Inflammatory macrophage treated with lipopolysaccharide for 1 hour (primary cell): ENCODE measurements at regions not wholly inside any gene's neighbourhood (a gene's known extent, or its start where the extent isn't known, plus 50 kb on each side); places are given as distances from the start of the nearest gene placed in this dataset.
"Not testable (repeated sequence)": the region's sequence is repeated elsewhere in the genome, so short reads cannot be mapped to it uniquely, and the experiment has no call there.

Experiments
- DNase-seq, 2 donors: peaks; one replicate each; pipeline ENCODE4 v3.0.0-alpha.2; 2020 to 2022

DNA sequence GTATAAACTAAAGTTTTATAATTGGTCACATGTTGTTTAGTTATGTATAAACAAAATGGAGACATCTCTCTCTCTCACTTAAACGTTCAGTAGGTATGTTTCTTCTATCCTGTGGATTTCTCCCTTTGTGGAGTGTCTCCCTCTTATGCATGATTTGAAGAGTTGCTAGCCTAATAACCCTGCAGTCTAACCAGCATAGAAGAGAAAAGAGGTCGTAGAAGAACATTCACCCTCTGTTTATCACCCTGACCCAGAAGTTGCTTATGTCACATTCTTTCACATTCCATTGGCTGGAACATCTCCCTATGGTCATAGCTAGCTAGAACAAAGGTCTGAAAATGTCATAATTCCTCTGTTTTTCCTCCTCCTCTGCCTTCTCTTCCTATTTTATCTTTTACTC lies 176.8 kb upstream of the PCDH20 start:
- no peak for DNase-seq

DNA sequence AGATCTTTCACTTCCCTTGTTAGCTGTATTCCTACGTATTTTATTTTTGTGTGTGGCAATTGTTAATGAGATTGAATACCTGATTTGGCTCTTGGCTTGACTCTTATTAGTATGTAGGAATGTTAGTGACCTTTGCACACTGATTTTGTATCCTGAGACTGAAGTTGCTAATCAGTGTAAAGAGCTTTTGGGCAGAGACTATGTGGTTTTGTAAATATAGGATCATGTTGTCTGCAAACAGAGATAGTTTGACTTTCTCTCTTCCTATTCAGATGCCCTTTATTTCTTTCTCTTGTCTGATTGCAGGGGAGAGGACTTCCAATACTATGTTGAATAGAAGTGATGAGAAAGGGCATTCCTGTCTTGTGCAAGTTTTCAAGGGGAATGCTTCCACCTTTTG lies 160.3 kb upstream of the PCDH20 start:
- DNase-seq: no peak

DNA sequence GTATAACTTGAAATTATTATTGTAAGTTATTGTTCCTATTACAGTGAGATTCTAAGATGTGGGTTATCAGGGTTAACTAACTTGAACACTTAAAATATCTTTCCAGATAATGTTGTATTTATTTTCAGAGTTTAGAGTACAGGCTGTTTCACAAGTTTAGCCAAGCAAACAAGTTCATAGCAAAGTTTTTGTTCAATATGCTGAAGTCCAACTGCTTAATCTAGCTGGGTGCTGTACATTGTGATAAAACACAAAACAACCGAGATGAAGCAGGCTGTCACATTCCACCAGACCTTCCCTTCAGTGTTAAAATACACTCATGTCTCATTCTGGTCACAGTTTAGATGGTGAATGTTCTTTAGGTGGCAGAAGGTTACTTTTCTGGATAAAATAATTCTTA lies 148.0 kb upstream of the PCDH20 start:
- DNase-seq: no peak

DNA sequence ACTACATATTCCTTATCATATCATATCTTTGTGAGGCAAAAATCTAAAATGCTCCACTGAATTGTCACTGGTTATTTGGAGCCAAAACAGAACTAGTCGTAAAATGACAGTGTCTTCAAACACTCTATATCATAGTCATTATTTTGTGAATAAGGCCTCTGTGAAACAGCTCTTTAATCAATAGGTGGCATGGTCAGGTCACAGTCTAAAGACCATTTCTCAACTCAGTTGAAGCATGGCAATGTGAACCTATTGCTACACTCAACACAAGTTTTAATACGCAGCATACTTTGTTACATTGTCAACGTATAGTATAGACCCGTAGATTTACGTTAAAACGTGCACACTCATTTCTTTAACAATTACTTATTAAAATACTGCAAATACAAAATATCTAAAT lies 131.3 kb upstream of the PCDH20 start:
- no peak for DNase-seq

DNA sequence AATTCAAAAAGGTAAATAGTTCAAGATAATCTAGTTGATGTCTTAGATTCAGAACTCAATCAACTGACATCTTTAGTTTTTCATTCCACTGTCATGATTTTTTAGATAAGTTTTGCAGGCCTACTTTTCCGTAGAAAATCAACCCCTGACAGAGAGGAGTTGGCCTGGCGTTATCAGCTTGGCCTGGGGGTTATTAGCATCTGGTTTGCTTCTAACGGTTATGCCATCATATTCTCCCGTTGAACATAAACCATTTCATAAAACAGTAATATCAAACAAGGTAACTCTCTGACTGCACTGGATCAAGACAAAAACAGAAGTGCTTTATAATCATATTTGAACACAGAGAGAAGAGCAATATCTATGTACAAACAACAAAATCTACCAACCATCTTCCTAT lies 130.8 kb upstream of the PCDH20 start:
- no peak for DNase-seq

DNA sequence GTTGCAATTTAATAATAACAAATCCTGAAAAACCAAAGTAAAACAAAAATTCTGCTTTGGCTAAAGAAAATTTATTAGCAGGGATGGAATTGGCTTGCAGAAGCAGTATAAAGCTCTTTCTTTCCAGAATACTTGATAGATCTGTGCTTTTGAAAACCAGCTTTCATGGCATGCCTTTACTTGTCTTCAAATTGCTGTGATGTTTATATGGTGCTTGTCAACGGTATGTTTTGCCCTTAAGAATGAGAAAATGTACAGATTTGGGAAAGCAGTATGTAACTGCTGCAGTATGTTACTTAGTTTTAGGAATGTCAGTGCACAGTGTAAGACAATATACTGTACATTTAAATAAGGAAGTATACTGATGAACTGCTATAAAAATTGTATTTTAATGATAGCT lies 120.8 kb upstream of the PCDH20 start:
- no peak for DNase-seq

DNA sequence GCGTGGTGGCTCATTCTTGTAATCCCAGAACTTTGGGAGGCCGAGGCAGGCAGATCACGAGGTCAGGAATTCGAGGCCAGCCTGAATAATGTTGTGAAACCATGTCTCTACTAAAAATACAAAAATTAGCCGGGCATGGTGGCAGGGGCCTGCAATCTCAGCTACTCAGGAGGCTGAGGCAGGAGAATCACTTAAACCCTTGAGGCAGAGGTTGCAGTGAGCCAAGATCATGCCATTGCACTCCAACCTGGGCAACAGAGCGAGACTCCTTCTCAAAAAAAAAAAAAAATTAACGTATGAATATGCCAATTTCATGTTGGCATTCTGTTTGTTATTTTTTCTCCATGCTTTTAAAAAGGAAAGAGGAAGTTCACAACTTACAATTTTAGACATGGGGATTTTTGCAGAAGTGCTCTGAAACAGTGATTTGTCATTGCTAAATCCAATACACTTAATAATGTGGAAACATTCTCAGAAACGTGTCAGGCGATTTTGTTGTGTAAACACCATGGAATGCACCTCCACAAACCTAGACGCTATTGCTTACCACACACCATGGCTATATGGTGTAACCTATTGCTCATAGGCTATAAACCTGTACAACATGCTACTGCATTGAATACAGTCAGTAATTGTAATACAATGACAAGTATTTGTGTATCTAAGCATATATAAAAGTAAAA lies 115.9 kb upstream of the PCDH20 start:
- DNase-seq: peak; percentile 69 to 74

DNA sequence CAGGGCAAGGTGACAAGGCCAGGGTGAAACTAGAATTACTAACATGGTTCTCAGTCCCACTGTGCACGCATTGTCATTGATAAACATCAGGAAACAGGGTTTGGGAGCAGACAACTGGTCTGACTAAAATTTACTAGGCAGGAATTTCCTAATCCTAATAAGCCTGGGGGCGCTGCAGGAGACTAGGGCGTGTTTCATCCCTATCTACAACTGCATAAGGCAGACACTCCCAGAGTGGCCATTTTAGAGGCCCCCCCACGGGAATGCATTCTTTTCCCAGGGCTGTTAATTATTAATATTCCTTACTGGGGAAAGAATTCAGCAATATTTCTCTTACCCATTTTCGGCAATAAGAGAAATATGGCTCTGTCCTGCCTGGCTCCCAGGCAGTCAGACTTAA lies 103.6 kb upstream of the PCDH20 start:
- DNase-seq: not testable (repeated sequence)

DNA sequence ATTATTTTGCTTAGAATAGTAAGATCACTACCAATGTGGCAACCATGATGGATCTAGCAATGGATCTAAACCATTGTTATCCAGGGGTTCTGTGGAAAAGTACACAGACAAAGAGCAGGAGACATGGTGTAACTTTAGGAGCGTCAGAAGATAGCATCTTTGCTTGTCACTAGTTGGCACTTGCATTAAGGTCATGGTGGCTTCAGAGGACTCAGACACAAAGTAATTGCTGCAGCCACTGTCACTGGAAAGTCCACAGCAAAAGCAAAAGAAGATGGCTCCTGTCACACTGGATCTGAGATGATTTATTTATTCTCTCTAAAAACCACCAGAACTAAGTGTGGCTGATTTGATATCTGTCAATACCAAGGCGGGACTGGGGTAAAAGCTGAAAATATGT lies 93.3 kb upstream of the PCDH20 start:
- DNase-seq: no peak

DNA sequence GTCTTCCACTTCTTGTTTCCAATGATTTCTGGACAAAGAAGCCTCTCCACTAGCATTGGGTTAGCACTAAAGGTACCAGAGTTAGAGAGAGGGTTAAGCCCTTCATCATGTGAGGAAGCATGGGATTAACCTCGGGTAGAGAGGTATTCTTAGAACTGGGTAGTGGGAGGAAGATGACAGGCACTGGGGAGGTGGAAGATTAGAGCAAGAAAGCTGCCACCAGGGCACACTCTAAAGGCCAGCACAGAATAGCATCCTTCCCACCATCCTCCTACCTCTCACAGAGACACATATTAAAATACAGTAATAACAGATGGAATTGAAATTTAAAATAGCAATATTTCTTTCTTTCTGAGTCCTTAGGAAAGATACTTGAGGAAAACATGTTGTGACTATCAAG lies 84.5 kb upstream of the PCDH20 start:
- no peak for DNase-seq

DNA sequence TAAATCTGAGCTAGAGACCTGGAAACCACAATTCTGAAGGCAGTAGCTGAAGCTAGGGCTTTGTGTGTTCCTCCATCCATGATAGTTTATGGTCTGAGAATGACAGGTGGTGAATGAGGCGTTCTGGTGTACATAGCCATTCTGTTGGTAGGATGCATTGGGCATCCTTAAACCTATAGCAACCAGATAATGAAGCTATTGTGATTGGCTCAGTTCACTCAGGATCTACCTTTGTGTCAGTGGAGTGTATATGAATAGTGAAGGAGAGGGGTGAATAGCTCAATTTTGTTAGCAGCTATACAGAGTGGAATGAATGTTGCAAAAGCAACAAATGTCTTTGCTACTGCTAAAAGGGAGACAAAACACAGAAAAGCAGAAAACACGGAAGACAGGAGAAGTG lies 80.0 kb upstream of the PCDH20 start:
- DNase-seq: no peak

DNA sequence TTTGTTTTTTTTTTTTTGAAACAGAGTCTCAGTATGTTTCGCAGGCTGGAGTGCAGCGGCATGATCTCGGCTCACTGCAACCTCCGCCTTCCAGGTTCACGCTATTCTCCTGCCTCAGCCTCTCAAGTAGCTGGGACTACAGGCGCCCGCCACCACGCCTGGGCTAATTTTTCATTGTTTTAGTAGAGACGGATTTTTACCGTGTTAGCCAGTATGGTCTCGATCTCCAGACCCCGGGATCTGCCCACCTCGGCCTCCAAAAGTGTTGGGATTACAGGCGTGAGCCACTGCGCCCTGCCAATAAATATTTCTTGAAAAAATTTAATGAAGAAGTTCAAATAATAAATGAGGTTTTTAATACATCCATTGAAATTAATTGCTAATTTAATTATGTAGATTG lies 77.9 kb upstream of the PCDH20 start:
- not testable (repeated sequence) for DNase-seq

DNA sequence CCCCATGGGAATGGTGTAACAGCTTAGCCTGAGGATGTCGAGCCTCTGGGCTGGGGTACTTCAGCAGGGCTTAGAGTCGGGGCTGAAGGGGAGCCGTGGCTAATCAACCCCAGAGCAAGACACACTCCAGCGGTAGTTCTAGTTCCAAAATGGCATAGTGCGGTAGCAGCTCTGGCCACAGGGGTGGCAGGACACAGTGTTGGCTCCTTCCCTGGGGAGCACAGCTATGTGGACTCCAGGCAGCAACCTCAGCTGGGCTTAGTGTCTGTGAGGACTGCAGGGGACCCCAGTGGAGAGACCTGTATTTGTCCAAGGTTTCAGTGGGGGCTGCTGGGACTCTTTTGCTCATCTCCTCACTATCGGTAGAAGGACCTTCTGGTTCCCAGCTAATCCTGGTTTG lies 70.8 kb upstream of the PCDH20 start:
- no peak for DNase-seq

DNA sequence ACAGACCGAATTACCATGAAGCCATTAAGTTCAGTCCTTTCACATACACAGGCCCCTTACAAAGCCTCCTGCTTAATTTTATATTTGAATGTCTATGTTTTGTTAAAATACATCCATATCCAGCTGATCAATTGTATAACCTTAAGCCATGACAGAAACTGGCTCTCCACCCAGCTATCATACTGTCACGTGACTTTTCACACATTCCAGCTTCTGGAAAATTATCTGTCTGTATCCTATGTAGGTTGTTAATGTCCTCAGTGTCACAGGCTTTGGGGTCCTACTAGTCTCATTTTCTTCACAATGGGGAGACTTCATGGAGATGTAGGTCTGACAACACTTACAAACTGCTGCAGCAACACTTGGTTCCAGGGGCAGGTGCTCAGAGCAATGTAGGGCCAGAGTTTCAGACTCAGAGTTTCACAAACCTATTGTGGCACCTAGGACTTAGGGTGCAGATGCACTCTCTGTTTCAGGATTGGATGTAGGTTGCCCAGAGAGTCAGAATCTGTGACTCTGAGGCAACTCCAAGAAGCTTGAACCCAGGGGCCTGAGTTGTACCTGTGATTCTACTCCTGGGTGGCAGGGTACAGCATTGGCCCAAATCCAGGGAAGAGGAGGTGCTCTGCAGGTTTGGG lies 69.6 kb upstream of the PCDH20 start:
- no peak for DNase-seq

DNA sequence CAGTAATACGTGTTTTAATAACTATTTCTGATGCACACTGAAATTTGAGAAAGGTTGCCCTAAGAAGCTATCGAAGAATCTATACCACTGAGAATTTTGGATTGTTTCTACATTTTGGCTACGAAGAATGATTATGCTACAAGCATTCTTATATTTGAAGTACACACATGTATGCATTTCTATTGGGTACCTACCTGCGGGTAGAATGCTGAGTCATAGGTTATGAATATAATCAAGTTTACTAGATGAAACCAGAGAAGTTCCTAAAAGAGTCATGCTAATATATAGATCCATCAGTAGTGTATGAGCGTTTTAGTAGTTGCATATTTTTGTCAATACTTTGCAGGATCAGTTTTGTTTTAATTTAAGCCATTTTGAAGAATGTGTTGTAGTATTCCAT lies 62.0 kb upstream of the PCDH20 start:
- no peak for DNase-seq

DNA sequence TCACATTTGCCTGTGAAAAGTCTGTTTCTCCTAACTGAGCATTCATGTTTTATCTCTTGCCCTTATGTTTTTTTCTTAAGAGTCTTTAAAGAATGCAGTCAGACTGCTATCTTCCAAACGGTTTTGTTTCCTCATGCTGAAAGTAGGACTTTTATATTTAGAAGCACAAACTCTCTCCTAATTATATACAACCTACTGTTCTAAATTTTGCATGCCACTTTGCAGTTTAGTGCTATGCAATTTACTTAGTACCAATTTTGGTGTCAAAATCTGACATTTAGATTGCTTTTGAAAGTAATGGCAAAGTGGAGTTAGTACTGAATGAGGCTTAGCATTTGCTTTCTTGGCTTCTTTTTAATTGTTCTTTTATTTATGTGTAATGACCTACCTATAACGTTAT lies 55.1 kb upstream of the PCDH20 start:
- DNase-seq: no peak

DNA sequence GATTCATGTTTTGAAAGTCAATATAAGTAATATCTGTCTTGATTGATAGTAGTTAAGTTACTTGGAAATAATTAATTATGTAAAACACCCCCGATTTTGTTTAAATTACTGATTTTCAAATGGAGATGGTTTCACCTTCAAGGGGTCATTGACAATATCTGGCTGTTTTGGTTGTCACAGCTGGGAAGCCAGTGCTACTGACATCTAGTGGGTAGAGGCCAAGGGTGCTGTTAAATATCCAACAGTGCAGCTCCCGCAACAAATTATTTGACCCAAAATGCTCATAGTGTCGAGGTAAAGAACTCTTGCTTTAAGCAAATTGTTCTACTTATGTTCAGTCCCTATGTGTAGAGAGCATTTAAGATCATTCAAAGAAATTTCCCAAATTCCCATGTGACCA lies 50.6 kb upstream of the PCDH20 start:
- no peak for DNase-seq
